ENCODE measurements at regions not wholly inside any gene's neighbourhood (a gene's known extent, or its start where the extent isn't known, plus 50 kb on each side); places are given as distances from the start of the nearest gene placed in this dataset.

GRCh38 chr6:168154263-168154917, 75.4 kb upstream of the FRMD1 start:
- no peaks in the 10 kb centered on the region for H3K36me3 ChIP-seq (ENCODE audit: insufficient read depth)
- no peak overlapping the region for H3K4me2 ChIP-seq
- H4K20me1 ChIP-seq (ENCODE audit: insufficient read depth), result no peaks in the 10 kb centered on the region
- H3K79me2 ChIP-seq (ENCODE audit: insufficient read depth, low read depth), result no peaks in the 10 kb centered on the region
- TF ChIP-seq CTCF (conservative IDR thresholded peaks at IDR 0.05; ENCODE audit: low read depth, low read length), result no peak
- H3K27me3 ChIP-seq (ENCODE audit: insufficient read depth, low read depth), result no peaks in the 10 kb centered on the region
- H2AFZ ChIP-seq (ENCODE audit: low read depth), result no peak overlapping the region
- no peak overlapping the region for H3K27ac ChIP-seq
- H3K9ac ChIP-seq, result no peak overlapping the region
- no peak overlapping the region for H3K4me3 ChIP-seq (IDR thresholded peaks at IDR 0.05; ENCODE audit: insufficient read depth, low read depth, low read length)
- H3K4me1 ChIP-seq (ENCODE audit: low read depth, poor library complexity, severe bottlenecking), result peaks cover 22% of the 10 kb centered on the region

- Histone ChIP-seq H2AFZ (ENCODE audit: low read depth) (no peak overlapping the region), H3K36me3 (ENCODE audit: insufficient read depth) (no peaks in the 10 kb centered on the region), H3K27ac (no peak overlapping the region), H3K27me3 (ENCODE audit: insufficient read depth, low read depth) (no peaks in the 10 kb centered on the region), H3K79me2 (ENCODE audit: insufficient read depth, low read depth) (no peaks in the 10 kb centered on the region), H4K20me1 (ENCODE audit: insufficient read depth) (no peaks in the 10 kb centered on the region), H3K4me2 (no peak overlapping the region), H3K4me3 (IDR thresholded peaks at IDR 0.05; ENCODE audit: insufficient read depth, low read depth, low read length) (no peak overlapping the region), H3K4me1 (ENCODE audit: low read depth, poor library complexity, severe bottlenecking) (peaks cover 22% of the 10 kb centered on the region), H3K9ac (no peak overlapping the region)
- TF ChIP-seq CTCF (conservative IDR thresholded peaks at IDR 0.05; ENCODE audit: low read depth, low read length), result no peak
Observed at GRCh38 chr6:168153553-168153952, 74.5 kb upstream of the FRMD1 start.

GRCh38 chr6:168152980-168153379, 74.0 kb upstream of the FRMD1 start:
- TF ChIP-seq CTCF (conservative IDR thresholded peaks at IDR 0.05; ENCODE audit: low read depth, low read length), result no peak
- H3K9ac ChIP-seq, result no peak overlapping the region
- H3K36me3 ChIP-seq (ENCODE audit: insufficient read depth), result no peaks in the 10 kb centered on the region
- H4K20me1 ChIP-seq (ENCODE audit: insufficient read depth), result no peaks in the 10 kb centered on the region
- no peak overlapping the region for H3K4me2 ChIP-seq
- peaks cover 22% of the 10 kb centered on the region for H3K4me1 ChIP-seq (ENCODE audit: low read depth, poor library complexity, severe bottlenecking)
- no peak overlapping the region for H2AFZ ChIP-seq (ENCODE audit: low read depth)
- no peak overlapping the region for H3K27ac ChIP-seq
- no peaks in the 10 kb centered on the region for H3K79me2 ChIP-seq (ENCODE audit: insufficient read depth, low read depth)
- no peaks in the 10 kb centered on the region for H3K27me3 ChIP-seq (ENCODE audit: insufficient read depth, low read depth)
- H3K4me3 ChIP-seq (IDR thresholded peaks at IDR 0.05; ENCODE audit: insufficient read depth, low read depth, low read length), result no peak overlapping the region

GRCh38 chr6:168152306-168152963, 73.4 kb upstream of the FRMD1 start:
- Histone ChIP-seq H4K20me1 (ENCODE audit: insufficient read depth) (no peaks in the 10 kb centered on the region), H3K4me3 (IDR thresholded peaks at IDR 0.05; ENCODE audit: insufficient read depth, low read depth, low read length) (no peak overlapping the region), H3K27me3 (ENCODE audit: insufficient read depth, low read depth) (no peaks in the 10 kb centered on the region), H3K36me3 (ENCODE audit: insufficient read depth) (no peaks in the 10 kb centered on the region), H3K79me2 (ENCODE audit: insufficient read depth, low read depth) (no peaks in the 10 kb centered on the region), H3K9ac (no peak overlapping the region), H3K4me1 (ENCODE audit: low read depth, poor library complexity, severe bottlenecking) (peaks cover 22% of the 10 kb centered on the region), H3K4me2 (no peak overlapping the region), H3K27ac (no peak overlapping the region), H2AFZ (ENCODE audit: low read depth) (no peak overlapping the region)
- TF ChIP-seq CTCF (conservative IDR thresholded peaks at IDR 0.05; ENCODE audit: low read depth, low read length), result no peak
